Brain microvascular endothelial cell (primary cell): ENCODE measurements at regions not wholly inside any gene's neighbourhood (a gene's known extent, or its start where the extent isn't known, plus 50 kb on each side); places are given as distances from the start of the nearest gene placed in this dataset.
A peak's percentile ranks its signal among the peaks of the same experiment; 100 is the strongest.

Experiments used
- DNase-seq: peaks from one replicate; pipeline ENCODE4 v3.0.0-alpha.2; 2020
- H3K27ac ChIP-seq: fragments of 250-450 bp; sonication (Bioruptor Pico); 2 replicates; pipeline ENCODE4 v1.5.1; 2020; ENCODE audit warnings: mild to moderate bottlenecking, moderate library complexity
- H3K27me3 ChIP-seq: fragments of 250-450 bp; sonication (Bioruptor Pico); replicated peaks from 2 replicates; pipeline ENCODE4 v1.5.1; 2020; ENCODE audit warnings: mild to moderate bottlenecking
- H3K36me3 ChIP-seq: fragments of 250-450 bp; sonication (Bioruptor Pico); replicated peaks from 2 replicates; pipeline ENCODE4 v1.5.1; 2020; ENCODE audit warnings: mild to moderate bottlenecking
- H3K4me3 ChIP-seq: 2 replicates; pipeline ENCODE4 v1.5.1; 2011; ENCODE audit warnings: low read depth, mild to moderate bottlenecking, control low read depth, low read length, moderate library complexity
- in situ Hi-C: cut with HindIII; loops from 2 replicates; pipeline ENCODE4 v1.10.0; 2017; ENCODE audit warnings: low sequenced_read_pairs, low pct_ligation_motif_present
- TF ChIP-seq, protein P1 (sequence below): IDR thresholded peaks from 2 replicates; pipeline ENCODE4 v1.5.1; 2011; ENCODE audit warnings: low read depth, mild to moderate bottlenecking, moderate library complexity, low read length, control low read depth, inconsistent platforms; ENCODE audit errors: missing control alignments

DNA sequence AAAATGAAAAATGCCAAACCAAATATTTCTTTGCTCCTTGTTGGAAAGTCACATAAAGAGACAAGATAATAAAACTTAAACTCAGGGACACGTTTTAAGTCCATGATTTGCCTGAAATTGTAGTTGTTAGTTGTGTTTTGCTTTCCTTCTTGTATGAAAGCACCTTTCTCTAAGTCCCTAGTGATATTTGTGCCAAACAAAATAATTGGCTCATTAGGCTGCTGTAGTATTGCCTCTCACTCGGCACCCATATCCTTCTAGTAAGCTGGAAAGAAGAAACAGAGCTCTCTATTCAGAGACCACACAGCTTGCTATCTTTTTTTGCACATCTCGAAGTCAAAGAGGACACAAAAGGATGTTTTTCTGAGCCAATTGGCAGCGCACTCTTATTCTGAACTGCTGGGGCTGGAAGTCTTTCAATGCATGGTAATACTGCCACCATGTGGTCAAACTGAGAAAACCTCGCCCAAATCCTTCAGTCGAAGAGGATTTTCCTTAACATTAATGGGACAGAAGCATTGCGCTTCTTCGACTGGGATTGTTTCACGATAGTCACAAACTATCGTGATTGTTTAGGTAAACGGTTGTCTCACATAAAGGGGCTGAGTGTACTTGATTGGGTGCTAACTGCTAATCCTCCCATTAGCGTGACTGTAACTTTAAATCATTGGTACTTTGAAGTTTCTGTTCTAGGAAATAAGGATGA, 571.9 kb upstream of the LCORL start:
- H3K4me3 ChIP-seq, result no peak overlapping the region
- TF ChIP-seq, protein P1, sequence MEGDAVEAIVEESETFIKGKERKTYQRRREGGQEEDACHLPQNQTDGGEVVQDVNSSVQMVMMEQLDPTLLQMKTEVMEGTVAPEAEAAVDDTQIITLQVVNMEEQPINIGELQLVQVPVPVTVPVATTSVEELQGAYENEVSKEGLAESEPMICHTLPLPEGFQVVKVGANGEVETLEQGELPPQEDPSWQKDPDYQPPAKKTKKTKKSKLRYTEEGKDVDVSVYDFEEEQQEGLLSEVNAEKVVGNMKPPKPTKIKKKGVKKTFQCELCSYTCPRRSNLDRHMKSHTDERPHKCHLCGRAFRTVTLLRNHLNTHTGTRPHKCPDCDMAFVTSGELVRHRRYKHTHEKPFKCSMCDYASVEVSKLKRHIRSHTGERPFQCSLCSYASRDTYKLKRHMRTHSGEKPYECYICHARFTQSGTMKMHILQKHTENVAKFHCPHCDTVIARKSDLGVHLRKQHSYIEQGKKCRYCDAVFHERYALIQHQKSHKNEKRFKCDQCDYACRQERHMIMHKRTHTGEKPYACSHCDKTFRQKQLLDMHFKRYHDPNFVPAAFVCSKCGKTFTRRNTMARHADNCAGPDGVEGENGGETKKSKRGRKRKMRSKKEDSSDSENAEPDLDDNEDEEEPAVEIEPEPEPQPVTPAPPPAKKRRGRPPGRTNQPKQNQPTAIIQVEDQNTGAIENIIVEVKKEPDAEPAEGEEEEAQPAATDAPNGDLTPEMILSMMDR, result peak; percentile 82
- H3K27me3 ChIP-seq, result no peaks in the 10 kb centered on the region
- peak; percentile 61 for DNase-seq
- H3K27ac ChIP-seq, result no peak overlapping the region
- no peaks in the 10 kb centered on the region for H3K36me3 ChIP-seq
- in situ Hi-C loops, result no loop called here

DNA sequence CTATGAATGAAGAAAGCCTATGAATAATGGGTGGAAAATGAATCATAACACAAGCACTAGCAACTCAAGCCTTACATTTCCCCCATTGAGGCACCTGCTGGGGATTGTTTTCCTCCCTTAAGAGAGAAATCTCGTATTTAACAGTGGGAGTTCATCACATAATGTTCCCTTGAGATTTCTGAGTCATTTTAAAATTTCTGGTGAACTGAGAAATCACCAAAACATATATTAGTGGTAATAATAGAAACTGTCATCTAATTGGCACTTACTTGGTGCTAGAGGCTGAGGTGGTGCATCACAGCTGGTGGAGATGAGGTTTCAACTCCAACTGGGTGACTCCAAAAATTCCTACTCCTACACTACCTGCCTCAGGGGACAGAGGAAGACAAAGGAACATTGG, 561.3 kb upstream of the LCORL start:
- TF ChIP-seq, protein P1, result no peak

GRCh38 chr4:18578307-18578706, 556.8 kb upstream of the LCORL start:
- H3K36me3 ChIP-seq, result no peaks in the 10 kb centered on the region
- no peak overlapping the region for H3K27ac ChIP-seq
- in situ Hi-C loops, result no loop called here
- no peak for DNase-seq
- H3K4me3 ChIP-seq, result no peak overlapping the region
- TF ChIP-seq, protein P1, result no peak
- H3K27me3 ChIP-seq, result no peaks in the 10 kb centered on the region

More for the DNA sequence above, 561.3 kb upstream of the LCORL start:
- no peak overlapping the region for H3K4me3 ChIP-seq
- in situ Hi-C loops, result no loop called here
- DNase-seq, result no peak
- H3K27me3 ChIP-seq, result no peaks in the 10 kb centered on the region
- no peak overlapping the region for H3K27ac ChIP-seq
- no peaks in the 10 kb centered on the region for H3K36me3 ChIP-seq

DNA sequence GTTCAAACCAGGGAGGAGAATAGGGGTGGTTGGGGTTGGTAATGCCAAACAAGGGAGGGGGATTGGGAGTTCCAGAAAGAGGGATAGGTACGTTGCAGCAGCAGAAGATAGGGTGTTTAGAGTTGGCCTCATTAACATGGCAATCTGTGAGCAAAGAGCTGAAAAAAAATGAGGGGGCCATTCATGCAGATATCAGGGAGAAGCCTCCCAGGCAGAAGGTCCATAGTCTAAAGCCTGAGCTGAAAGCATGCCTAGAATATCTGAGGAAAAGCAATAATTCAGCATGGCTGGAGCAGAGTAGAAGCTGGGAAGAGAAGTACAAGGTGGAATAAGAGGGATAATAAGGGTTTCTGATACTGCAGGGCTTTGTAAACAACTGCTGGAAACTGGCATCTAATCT, 550.9 kb upstream of the LCORL start:
- no peaks in the 10 kb centered on the region for H3K27me3 ChIP-seq
- no peak for DNase-seq
- no peaks in the 10 kb centered on the region for H3K36me3 ChIP-seq
- TF ChIP-seq, protein P1, result no peak
- H3K27ac ChIP-seq, result no peak overlapping the region
- H3K4me3 ChIP-seq, result no peak overlapping the region
- in situ Hi-C loops, result no loop called here

DNA sequence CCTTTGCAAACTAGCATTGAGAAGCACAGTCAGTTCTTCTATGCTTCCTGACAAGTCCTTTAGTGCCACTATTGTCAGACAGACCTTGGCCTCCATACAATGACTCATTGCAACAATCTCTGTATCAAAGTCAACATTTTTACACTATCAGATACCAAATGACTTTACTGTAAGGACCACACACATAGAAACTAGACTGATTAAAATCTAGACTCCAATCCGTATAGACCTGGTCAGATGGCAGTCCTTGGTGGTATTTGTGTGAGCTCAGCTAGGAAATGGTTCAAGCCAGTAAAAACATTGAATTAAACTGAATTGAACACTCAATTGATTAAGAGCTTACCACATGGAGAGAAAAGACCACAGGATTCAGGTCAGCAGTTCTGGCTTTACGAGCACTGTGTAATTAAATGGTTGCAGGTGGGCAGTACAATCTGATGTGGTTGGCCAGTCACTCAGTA, 549.8 kb upstream of the LCORL start:
- no peak for DNase-seq
- Histone ChIP-seq H3K27me3 (no peaks in the 10 kb centered on the region), H3K27ac (no peak overlapping the region), H3K4me3 (no peak overlapping the region), H3K36me3 (no peaks in the 10 kb centered on the region)
- in situ Hi-C loops, result no loop called here
- TF ChIP-seq, protein P1, result no peak

GRCh38 chr4:18570370-18570769, 548.8 kb upstream of the LCORL start:
- TF ChIP-seq, protein P1, result no peak
- Histone ChIP-seq H3K36me3 (no peaks in the 10 kb centered on the region), H3K4me3 (no peak overlapping the region), H3K27me3 (no peaks in the 10 kb centered on the region), H3K27ac (no peak overlapping the region)
- in situ Hi-C loops, result no loop called here
- DNase-seq, result no peak
